GM10847 (cell line): ENCODE measurements at regions not wholly inside any gene's neighbourhood (a gene's known extent, or its start where the extent isn't known, plus 50 kb on each side); places are given as distances from the start of the nearest gene placed in this dataset.

Experiments
- POLR2A ChIP-seq: IDR thresholded peaks from 2 replicates; pipeline ENCODE4 v1.6.1; 2011; ENCODE audit not compliant: insufficient read length; ENCODE audit errors: extremely low read depth

DNA sequence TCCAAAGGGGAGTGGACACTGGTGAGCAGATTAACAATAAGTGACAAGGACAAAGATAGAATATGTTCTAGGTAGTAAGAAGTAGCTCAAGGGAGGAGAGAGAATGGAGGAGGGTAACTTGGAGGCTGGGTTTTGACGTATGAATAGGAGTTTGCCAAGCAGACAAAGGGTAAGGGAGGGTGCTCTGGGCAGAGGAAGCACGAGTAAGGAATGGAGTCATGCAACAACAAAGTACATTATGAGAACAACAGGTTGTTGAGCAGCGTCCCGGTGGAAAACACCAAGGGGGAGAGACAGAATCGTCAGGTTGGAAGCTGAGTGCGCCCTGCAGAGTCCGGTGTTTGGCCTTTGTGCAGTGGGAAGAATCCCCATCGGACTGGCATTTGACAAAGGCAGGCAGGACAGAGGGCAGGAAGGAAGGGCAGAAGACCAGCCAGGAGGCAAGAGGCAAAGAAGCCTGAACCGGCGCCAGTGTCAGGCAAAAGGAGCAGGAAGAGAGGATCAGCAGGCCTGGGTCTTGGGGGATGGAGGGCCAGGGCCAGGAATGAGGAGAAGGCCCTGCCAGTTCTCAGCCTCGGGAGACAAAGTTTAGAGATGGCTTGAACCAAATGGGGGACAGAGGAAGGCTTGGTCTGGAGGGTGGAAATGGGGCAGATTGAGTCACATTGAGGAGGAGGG lies 134.3 kb upstream of the TNRC6C start:
- TF ChIP-seq POLR2A: no peak

DNA sequence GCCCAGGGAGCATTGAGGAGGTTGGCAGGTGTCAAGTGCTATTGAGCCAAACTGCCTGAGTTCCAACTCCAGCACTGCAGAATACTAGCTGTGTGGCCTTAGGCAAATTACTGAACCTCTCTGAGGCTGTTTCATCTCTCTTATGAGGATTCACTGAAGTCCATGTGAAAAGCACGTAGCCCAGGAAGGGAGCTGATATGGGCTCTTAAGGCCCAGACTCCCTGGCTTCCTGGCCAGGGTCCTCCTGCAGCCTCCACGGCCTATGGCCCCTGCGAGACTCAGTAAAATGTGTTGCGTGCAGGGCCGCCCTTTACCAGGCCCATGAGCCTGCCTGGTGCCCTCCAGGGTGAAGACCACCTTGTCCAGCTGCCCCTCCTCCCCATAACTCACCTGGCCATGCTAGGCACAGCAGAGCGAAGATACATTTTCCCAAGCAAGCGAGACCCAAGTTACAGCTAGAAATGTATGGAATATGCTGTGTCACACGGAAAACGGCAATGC lies 133.7 kb upstream of the TNRC6C start:
- no peak for TF ChIP-seq POLR2A

DNA sequence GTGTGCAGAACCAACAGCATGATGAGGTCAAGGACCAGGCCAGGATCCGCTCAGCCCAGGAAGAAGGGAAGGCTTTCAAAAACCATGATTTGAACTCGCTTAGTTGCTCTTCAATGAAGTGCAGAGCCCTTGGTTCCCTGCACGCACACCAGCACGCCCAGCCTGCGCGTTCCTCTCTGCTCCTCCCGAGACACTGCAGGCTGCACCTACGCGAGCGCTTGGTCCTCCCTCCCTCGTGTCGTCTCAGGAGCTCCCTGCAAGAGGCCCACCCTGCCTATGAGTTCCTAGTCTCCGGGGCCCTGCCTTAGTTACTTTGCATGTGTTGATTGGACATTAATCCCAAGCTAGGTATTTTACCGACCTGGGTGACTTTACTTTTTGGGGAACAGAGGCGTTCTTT lies 132.9 kb upstream of the TNRC6C start:
- no peak for TF ChIP-seq POLR2A

DNA sequence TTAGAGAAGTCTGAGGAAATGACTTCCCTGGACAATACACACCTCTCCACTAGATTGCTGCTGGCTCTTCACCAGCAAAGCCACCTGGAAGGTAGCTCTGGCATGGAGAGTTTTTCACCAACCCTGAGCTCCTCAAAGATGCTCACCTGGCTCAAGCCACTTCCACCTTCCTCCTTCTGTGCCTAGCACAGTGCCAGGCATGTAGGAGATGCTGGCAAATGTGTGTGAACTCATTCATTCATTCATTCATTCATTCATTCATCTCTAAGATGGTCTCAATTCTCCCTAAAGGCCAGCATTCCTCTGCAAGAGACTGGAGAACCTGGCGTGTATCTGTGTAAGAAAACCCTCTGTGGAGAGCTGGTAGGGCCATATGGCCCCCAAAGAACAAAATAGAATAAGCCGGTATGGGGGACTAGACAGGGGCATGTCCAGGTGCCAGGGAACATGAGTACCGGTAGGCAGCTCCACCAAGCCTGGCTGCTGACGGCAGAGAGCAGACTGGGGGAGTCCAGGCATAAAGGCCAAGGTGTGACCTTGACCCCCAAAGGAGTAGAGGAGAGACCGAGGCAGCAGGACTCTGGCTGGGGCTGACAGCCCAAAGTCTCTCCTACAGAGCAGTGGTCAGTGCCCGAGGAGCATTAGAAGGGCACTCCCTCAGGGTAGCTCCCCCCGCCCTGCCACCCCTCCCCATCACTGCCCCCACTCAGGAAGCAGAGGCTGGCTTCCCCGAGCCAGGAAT lies 132.2 kb upstream of the TNRC6C start:
- TF ChIP-seq POLR2A: no peak

DNA sequence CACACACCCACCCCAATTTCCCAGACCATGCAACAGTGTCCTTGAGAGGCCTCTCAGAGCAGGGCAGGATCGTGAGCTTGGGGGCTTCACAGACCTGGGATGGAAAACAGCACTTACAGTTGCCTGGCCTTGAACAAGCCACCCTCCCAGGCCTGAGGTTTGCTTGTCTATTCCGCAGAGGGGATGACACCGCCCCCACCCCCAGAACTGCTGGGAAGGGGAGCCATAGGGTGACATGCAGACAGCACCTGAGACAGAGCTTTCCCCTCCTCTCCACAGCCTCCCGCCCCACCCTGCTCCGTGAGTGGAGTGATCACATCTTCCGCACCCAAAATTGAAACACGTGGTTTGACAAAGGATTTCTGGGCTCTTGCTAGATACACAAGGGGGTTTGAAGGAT lies 131.5 kb upstream of the TNRC6C start:
- no peak for TF ChIP-seq POLR2A

DNA sequence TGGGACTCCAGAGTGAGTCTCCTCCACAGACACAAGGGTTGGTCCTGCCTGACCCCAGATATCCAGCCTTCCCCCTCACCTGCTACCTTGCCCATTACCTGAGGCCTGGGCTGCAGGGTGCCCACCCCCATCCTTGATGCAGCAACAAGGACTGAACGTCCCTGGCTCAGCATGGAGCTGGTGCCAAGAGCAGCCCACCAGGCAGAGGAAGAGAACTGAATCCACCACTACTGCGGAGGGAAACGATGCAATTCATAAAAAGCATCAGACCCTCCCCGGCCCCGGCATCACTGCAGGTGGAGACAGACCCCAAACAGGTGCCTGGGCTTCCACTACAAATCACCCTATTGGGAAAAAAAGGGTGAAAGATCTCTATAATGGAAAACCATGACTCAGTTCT lies 131.0 kb upstream of the TNRC6C start:
- TF ChIP-seq POLR2A: no peak

DNA sequence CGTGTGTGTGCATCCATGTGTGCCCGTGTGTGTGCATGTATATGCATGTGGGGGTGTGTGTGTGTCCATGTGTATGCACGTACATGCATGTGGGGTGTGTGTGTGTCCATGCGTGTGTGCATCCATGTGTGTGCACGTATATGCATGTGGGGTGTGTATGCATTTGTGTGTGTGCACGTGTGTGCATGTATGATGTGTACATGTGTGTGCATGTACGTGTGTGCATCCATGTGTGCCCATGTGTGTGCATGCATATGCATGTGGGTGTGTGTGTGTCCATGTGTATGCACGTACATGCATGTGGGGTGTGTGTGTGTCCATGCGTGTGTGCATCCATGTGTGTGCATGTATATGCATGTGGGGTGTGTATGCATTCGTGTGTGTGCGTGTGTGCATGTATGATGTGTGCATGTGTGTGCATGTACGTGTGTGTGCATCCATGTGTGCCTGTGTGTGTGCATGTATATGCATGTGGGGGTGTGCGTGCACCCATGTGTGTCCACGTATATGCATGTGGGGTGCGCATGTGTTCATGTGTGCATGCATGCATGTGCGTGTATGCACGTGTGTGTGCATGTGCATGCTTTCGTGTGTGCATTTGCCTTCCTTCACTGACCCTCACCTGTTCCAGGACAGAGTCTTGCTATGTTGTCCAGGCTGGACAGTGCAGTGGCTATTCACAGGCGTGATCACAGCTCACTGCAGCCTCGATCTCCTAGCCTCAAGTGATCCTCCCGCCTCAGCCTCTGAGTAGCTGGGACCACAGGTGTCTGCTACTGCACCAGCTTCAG lies 129.6 kb upstream of the TNRC6C start:
- no peak for TF ChIP-seq POLR2A

DNA sequence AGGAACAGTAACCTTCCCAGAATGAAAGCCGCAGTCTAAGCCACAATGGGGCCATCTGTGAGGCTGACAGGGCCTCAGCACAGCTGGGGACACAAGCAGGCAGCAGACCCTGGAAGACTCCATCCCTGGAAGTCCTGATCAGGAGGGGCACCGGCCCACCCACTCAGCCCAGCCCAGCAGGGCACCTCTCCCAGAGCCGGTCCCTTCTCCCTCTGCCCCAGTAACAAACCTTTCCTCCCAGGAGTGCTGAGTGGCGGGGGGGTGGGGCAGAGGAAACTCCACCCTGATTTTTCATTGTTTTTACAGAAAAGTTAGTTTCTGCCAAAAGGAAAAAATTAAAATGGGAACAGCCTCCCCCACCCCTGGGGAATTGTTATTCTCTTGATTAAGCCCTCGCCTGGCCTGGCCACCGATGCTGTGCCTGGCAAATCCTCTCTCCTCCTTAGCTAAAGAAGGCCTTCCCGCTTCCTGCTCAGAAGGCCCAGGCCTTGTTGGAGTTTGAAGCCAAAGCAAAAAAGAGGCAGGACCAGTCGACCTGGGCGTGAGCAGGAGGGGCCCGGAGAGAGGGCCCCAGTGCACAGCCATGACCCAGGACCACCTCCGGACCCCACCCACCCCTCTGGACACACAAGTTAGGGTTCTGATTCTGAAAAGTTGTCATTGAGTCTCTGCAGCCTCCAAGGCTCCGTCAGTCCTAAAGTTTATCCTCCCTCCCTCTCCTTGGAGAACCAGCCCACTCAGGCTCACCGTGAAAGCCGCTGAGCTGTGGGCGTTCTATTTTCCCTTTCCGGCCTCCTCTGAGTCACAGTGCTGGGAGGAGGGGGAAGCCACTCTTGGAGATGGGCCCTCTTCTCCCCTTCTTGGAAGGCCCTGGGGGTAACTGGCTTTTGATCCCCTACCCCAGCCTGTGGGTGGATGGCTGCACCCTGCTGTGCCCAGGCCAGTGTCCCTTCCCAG lies 128.4 kb upstream of the TNRC6C start:
- TF ChIP-seq POLR2A: no peak

DNA sequence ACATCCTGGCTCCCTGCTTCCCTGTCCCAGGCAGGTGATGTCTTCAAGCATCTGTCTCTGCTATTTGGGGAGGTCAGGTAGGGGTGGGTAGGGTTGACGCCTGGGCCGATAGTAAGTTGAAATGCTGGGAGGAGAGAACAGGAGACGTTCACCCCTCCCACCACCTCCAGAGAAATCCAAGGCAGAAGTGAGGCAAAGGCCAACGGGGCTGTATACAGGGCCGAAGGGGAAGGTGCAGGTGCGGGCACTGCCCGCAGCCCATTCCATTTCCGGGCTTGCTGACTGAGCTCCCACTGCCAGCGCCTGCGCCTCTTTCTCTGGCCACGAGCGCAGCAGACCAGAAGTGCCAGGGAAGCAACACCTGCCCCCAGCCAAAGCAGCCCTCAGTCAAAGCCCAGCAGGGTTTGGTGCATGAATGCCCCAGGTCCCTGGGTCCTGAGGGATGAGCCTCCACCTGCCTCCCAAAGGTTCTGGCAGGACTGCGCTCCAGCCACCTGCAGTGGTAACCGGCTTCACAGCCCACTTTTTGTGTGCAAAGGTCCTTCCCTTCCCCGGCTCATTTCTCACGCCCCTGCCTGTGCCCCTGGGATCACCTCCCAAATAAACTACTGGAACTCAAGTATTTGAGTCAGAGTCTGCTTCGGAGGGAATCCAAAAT lies 127.6 kb upstream of the TNRC6C start:
- no peak for TF ChIP-seq POLR2A

DNA sequence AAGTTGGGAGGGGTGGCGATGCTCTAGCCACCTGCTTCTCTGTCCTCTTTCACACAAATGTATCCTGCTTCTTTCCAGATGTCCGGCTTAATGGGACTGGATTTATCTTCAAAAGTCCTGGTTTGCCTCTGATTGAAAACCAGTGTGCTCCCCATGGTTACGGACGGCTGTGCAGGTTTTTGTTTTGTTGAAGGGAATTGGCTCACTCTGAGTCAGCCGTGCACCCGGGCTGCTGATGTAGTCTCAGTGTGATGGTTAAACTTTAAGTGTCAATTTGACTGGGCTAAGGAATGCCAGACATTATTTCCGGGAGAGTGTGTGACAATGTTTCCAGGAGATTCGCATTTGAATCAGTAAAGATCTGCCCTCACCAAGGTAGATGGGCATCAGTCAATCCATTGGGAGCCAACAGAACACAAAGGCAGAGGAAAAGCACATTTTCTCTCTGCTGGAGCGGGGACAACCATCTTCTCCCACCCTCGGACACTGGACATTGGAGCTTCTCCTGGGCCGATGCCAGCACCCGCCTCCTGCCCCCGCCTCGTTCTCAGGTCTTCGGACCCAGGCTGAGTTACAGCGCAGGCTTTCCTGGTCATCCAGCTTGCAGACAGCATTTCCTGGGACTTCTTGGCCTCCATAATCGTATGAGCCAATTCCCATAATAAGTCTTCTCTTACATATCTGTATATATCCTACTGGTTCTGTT lies 126.9 kb upstream of the TNRC6C start:
- no peak for TF ChIP-seq POLR2A

DNA sequence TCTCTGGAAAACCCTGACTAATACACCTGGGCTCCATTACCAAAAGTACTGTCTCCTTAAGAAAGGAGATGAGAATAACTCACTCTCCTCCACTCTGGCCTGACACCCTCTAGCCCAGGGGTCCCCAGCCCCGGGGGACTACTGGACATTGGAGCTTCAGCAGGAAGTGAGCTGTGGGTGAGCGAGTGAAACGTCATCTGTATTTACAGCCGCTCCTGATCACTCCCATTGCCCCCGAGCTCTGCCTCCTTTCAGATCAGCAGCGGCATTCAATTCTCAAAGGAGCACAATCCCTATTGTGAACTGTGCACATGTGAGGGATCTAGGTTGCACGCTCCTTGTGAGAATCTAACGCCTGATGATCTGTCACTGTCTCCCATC lies 126.3 kb upstream of the TNRC6C start:
- no peak for TF ChIP-seq POLR2A

DNA sequence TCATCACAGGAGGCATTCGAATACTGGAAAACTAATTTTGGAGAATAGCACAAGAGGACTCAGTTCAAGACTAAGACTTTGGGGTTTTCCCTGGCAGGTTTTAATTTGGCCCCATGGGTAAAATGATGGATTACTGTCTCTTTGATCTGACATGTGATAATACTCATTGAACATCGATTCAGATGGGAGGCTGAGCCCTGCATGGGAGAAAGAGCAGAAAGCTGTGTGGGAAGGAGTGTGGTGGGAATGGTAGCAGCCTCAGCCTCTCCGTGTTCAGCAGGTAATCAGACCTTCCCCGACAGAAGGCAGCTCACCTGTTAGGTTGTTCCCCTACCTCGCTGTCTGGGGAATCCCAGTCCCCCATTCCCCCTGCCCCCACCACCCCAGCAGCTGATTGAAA lies 124.7 kb upstream of the TNRC6C start:
- TF ChIP-seq POLR2A: no peak

DNA sequence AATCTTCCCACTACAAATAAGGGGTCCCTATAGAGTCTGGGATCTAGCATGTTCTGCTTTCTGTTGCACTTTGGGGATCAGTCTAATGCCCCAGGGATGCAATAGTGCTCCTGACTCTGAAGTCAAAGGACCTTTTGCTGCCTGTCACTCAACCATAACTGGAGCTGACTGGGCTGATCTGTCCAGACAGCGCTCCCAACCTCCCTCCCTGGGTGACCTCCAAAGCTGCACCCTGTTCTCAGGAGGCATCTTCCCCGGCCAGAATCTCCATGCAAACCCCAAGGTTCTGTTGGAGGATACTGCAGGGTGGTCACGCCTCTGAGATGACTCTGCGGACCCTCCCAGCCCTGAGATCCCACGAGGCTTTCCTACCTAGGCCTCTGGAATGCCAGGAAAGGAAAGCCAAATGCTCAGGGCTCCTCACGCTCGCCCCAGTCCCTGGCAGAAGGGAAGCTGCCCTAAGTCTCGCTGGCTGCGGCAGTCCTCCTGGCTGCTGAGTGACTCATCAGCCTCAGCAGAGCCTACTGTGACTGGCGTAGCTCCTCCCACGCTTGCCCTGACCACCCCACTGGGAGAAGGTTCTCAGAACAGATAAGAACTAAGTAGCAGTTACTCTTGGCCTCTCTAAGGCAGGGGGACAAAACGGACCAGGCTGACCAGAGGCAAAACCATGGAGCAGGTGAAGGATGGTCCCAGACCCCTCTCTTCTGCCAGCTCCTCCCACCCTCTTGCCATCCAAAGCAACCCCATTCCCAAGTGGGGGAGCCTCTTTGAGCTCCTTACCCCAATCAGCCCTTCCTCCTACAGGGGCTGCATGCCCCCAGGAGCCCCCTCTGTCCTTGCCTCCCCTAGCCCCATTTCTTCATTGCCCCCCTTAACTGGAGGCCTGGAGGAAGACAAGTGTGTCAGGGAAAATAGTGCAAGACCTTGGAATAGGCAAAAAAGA lies 124.1 kb upstream of the TNRC6C start:
- TF ChIP-seq POLR2A: no peak
